ENCODE measurements at regions not wholly inside any gene's neighbourhood (a gene's known extent, or its start where the extent isn't known, plus 50 kb on each side); places are given as distances from the start of the nearest gene placed in this dataset.

DNA sequence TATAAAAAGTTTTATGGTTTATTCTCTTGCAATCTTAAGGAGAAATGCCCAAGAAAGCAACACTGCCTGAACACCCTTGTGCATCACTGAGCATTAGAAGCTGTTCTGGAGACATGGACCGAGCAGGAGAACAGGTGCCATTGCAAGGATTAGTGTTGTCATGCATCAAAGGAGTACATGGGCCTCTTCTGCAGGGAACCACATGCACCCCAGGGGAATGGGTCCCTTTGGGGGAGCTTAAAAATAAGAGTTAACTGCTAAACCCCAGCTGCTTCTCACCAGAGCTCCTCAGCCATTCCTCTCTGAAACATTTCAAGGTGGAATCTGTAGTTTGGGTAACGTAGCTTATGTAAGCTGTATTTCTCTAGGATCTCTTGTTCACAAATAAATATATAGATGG is 353.0 kb upstream of the SLC7A11 start:
- TF ChIP-seq POLR2AphosphoS5 (IDR thresholded peaks at IDR 0.05; ENCODE audit: low read depth, low read length), result no peak
- TF ChIP-seq TAF1 (IDR thresholded peaks at IDR 0.05; ENCODE audit: low read depth, low read length), result no peak
- no peak for TF ChIP-seq POLR2A (IDR thresholded peaks at IDR 0.05; ENCODE audit: low read depth, low read length)
- no peak for TF ChIP-seq PAX5 (IDR thresholded peaks at IDR 0.05; ENCODE audit: insufficient read depth, low read length, severe bottlenecking)
- no peak for TF ChIP-seq SPI1 (IDR thresholded peaks at IDR 0.05; ENCODE audit: low read depth, low read length)

Data from GM12891 (cell line).